PC-3 (cell line): ENCODE measurements at regions not wholly inside any gene's neighbourhood (a gene's known extent, or its start where the extent isn't known, plus 50 kb on each side); places are given as distances from the start of the nearest gene placed in this dataset.
"Not testable (repeated sequence)": the region's sequence is repeated elsewhere in the genome, so short reads cannot be mapped to it uniquely, and the experiment has no call there.

Source experiments
- ATAC-seq: fragments of 200-7000 bp; cut with Tn5 transposase; 2 replicates; pipeline ENCODE4 v1.9.1; 2020; ENCODE audit warnings: mild to moderate bottlenecking, moderate library complexity
- BruUV-seq: library from RNA; stranded (reverse); fragments of 400-500 nt; replicated peaks from 2 replicates; lab custom pipeline; 2021; lab: Mats Ljungman, UMichigan
- CTCF ChIA-PET: fragments of 300-600 bp; sonication (Branson Sonifier 250); formaldehyde crosslinking; loops from one replicate; lab custom pipeline; 2022; ENCODE audit warnings: antibody characterized with exemption; lab: Charles Lee
- POLR2A ChIA-PET: fragments of 300-600 bp; sonication (Branson Sonifier 250); formaldehyde crosslinking; loops from one replicate; lab custom pipeline; 2022; ENCODE audit warnings: antibody characterized with exemption; ENCODE audit not compliant: unreplicated experiment; lab: Charles Lee
- DNase-seq: peaks from one replicate; pipeline ENCODE4 v3.0.0-alpha.2; 2015
- H2AFZ ChIP-seq: fragments of 300-600 bp; sonication (generic); 2 replicates; pipeline ENCODE4 v1.6.0; 2016; ENCODE audit warnings: antibody characterized with exemption, low read length
- H3F3A ChIP-seq: fragments of 300-600 bp; sonication (generic); one replicate; pipeline ENCODE4 v1.6.0; 2017; ENCODE audit warnings: antibody characterized with exemption, low read length, control low read depth, mild to moderate bottlenecking; ENCODE audit not compliant: unreplicated experiment
- H3K27ac ChIP-seq: fragments of 300-600 bp; sonication (generic); 2 replicates; pipeline ENCODE4 v1.5.1; 2016; ENCODE audit warnings: mild to moderate bottlenecking, low read length
- H3K27me3 ChIP-seq: fragments of 300-600 bp; sonication (generic); 2 replicates; pipeline ENCODE4 v1.6.1; 2016; ENCODE audit warnings: low read length, mixed read lengths
- H3K36me3 ChIP-seq: fragments of 300-600 bp; sonication (generic); 2 replicates; pipeline ENCODE4 v1.6.1; 2016; ENCODE audit warnings: low read depth, mixed run types, low read length, mixed read lengths
- H3K4me1 ChIP-seq: fragments of 300-600 bp; sonication (generic); 2 replicates; pipeline ENCODE4 v1.5.1; 2016; ENCODE audit warnings: low read length; ENCODE audit not compliant: insufficient read depth
- H3K4me2 ChIP-seq: fragments of 300-600 bp; sonication (generic); 2 replicates; pipeline ENCODE4 v1.6.0; 2016; ENCODE audit warnings: low read length
- H3K4me3 ChIP-seq: fragments of 300-600 bp; sonication (generic); 2 replicates; pipeline ENCODE4 v1.5.1; 2016; ENCODE audit warnings: mild to moderate bottlenecking, low read length, mixed read lengths
- H3K79me2 ChIP-seq: fragments of 300-600 bp; sonication (generic); 2 replicates; pipeline ENCODE4 v1.6.1; 2017; ENCODE audit warnings: low read length, mixed read lengths
- H3K9ac ChIP-seq: fragments of 300-600 bp; sonication (generic); 2 replicates; pipeline ENCODE4 v1.6.0; 2016; ENCODE audit warnings: mild to moderate bottlenecking, low read length
- H3K9me2 ChIP-seq: fragments of 300-600 bp; sonication (generic); replicated peaks from 2 replicates; pipeline ENCODE4 v1.6.1; 2016; ENCODE audit warnings: mixed run types, low read length, mixed read lengths
- H3K9me3 ChIP-seq: fragments of 300-600 bp; sonication (generic); 2 replicates; pipeline ENCODE4 v1.6.1; 2016; ENCODE audit warnings: low read length, mixed read lengths
- H4K20me1 ChIP-seq: fragments of 300-600 bp; sonication (generic); 2 replicates; pipeline ENCODE4 v1.6.1; 2016; ENCODE audit warnings: low read length, mixed read lengths
- intact Hi-C: fragments of 100-400 bp; cut with micrococcal nuclease; formaldehyde crosslinking; loops from 2 replicates; pipeline ENCODE4 v1.9.0; 2023

DNA sequence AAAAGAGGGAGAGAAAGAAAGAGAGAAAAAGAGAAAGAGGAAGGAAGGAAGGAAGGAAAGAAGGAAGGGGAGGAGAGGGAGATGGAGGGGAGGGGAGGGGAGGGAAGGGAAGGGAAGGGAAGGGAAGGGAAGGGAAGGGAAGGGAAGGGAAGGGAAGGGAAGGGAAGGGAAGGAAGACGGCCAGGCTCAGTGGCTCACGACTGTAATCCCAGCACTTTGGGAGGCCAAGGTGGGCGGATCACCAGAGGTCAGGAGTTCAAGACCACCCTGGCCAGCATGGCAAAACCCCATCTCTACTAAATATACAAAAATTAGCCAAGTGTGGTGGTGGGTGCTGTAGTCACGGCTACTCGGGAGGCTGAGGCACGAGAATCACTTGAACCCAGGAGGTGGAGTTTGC lies 64.8 kb downstream of the RPS15A start:
- POLR2A ChIA-PET, H4K20me1 ChIP-seq, ATAC-seq, H3K9ac ChIP-seq, H3K9me2 ChIP-seq, H3K79me2 ChIP-seq, BruUV-seq, H3K4me2 ChIP-seq, H3K27ac ChIP-seq, H3K4me3 ChIP-seq, H3K27me3 ChIP-seq, H2AFZ ChIP-seq, H3K4me1 ChIP-seq, H3K36me3 ChIP-seq, DNase-seq, H3F3A ChIP-seq, intact Hi-C loops, CTCF ChIA-PET, H3K9me3 ChIP-seq: not testable (repeated sequence)

DNA sequence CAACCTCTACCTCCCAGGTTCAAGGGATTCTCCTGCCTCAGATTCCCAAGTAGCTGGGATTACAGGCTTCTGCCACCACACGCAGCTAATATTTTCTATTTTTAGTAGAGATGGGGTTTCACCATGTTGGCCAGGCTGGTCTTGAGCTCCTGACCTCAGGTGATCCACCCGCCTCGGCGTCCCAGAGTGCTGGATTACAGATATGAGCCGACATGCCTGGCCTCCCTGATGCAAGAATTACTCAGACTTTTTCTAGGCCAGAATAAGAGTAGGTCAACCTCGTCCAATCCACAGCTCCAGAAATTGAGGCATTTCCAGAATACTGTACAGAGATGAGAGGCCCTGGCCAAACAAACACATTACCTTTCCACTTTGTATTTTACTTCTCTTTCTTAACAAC lies 70.2 kb downstream of the RPS15A start:
- intact Hi-C loops, H3K4me2 ChIP-seq, H3K9me2 ChIP-seq, H3K27ac ChIP-seq, CTCF ChIA-PET, H3K79me2 ChIP-seq, H3K36me3 ChIP-seq, H2AFZ ChIP-seq, H3K4me1 ChIP-seq, H3F3A ChIP-seq, ATAC-seq, H4K20me1 ChIP-seq, H3K4me3 ChIP-seq, BruUV-seq, POLR2A ChIA-PET, H3K27me3 ChIP-seq, H3K9ac ChIP-seq, DNase-seq, H3K9me3 ChIP-seq: not testable (repeated sequence)

DNA sequence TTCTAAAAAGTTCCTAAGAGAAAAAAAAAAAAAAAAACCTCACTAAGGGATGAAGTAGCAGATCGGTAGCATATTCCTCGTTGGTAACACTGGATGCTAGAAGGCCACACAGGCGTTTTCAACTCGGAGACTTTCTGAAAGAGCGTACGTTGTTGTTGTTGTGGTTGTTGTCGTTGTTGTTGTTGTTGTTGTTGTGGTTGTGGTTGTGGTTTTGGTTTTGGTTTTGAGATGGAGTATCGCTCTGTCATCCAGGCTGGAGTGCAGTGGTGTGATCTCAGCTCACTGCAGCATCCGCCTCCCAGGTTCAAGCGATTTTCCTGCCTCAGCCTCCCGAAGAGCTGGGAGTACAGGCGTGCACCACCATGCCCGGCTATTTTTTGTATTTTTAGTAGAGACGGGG lies 77.6 kb downstream of the RPS15A start:
- H3K27ac ChIP-seq, H3K9me2 ChIP-seq, DNase-seq, H3K4me2 ChIP-seq, CTCF ChIA-PET, H3K36me3 ChIP-seq, H3K4me3 ChIP-seq, H3K4me1 ChIP-seq, H2AFZ ChIP-seq, H3K27me3 ChIP-seq, H3K9ac ChIP-seq, BruUV-seq, H3K79me2 ChIP-seq, intact Hi-C loops, H4K20me1 ChIP-seq, H3K9me3 ChIP-seq, ATAC-seq, POLR2A ChIA-PET, H3F3A ChIP-seq: not testable (repeated sequence)

- POLR2A ChIA-PET, H3K4me3 ChIP-seq, H3K36me3 ChIP-seq, H2AFZ ChIP-seq, intact Hi-C loops, H3K79me2 ChIP-seq, H3F3A ChIP-seq, DNase-seq, H3K4me1 ChIP-seq, H4K20me1 ChIP-seq, BruUV-seq, H3K4me2 ChIP-seq, H3K27ac ChIP-seq, H3K27me3 ChIP-seq, ATAC-seq, H3K9me3 ChIP-seq, H3K9me2 ChIP-seq, CTCF ChIA-PET, H3K9ac ChIP-seq: not testable (repeated sequence)
Measured at GRCh38 chr16:18710659-18711058, 79.5 kb downstream of the RPS15A start.

GRCh38 chr16:18701239-18701638 lies 88.9 kb downstream of the RPS15A start:
- H3K79me2 ChIP-seq, H3K27ac ChIP-seq, H3K4me1 ChIP-seq, H3K27me3 ChIP-seq, H3K9me2 ChIP-seq, POLR2A ChIA-PET, DNase-seq, H3F3A ChIP-seq, H3K9ac ChIP-seq, H4K20me1 ChIP-seq, ATAC-seq, H3K9me3 ChIP-seq, CTCF ChIA-PET, H2AFZ ChIP-seq, H3K4me2 ChIP-seq, H3K36me3 ChIP-seq, intact Hi-C loops, H3K4me3 ChIP-seq, BruUV-seq: not testable (repeated sequence)

GRCh38 chr16:18696029-18696428 lies 94.1 kb downstream of the RPS15A start:
- intact Hi-C loops, H3F3A ChIP-seq, H3K4me3 ChIP-seq, ATAC-seq, H3K79me2 ChIP-seq, H3K9me2 ChIP-seq, H3K27ac ChIP-seq, H4K20me1 ChIP-seq, DNase-seq, H3K4me1 ChIP-seq, POLR2A ChIA-PET, H3K9ac ChIP-seq, CTCF ChIA-PET, H3K27me3 ChIP-seq, BruUV-seq, H2AFZ ChIP-seq, H3K9me3 ChIP-seq, H3K36me3 ChIP-seq, H3K4me2 ChIP-seq: not testable (repeated sequence)
